ENCODE measurements at regions not wholly inside any gene's neighbourhood (a gene's known extent, or its start where the extent isn't known, plus 50 kb on each side); places are given as distances from the start of the nearest gene placed in this dataset.

GRCh38 chr16:5925850-5926249 lies 828.3 kb upstream of the EEF2KMT start:
- no peak for TF ChIP-seq CTCF (IDR thresholded peaks at IDR 0.05; ENCODE audit: low read depth, low read length)
- TF ChIP-seq POLR2A (IDR thresholded peaks at IDR 0.05; ENCODE audit: extremely low read depth, insufficient read length) = no peak
- TF ChIP-seq MYC (IDR thresholded peaks at IDR 0.05; ENCODE audit: low read depth, low read length) = no peak
- TF ChIP-seq MAX (IDR thresholded peaks at IDR 0.05; ENCODE audit: low read depth, low read length) = no peak
